HCT116 (cell line): ENCODE measurements at regions not wholly inside any gene's neighbourhood (a gene's known extent, or its start where the extent isn't known, plus 50 kb on each side); places are given as distances from the start of the nearest gene placed in this dataset.

Experiments used
- ATAC-seq: fragments of 200-7000 bp; cut with Tn5 transposase; 2 replicates; pipeline ENCODE4 v1.9.1; 2020; ENCODE audit warnings: mild to moderate bottlenecking, moderate library complexity
- BruUV-seq: library from RNA; stranded (reverse); fragments of 400-500 nt; replicated peaks from 2 replicates; lab custom pipeline; 2021; lab: Mats Ljungman, UMichigan
- CTCF ChIA-PET: fragments of 300-600 bp; sonication (Branson Sonifier 250); formaldehyde crosslinking; loops from one replicate; lab custom pipeline; 2021; ENCODE audit warnings: antibody characterized with exemption; lab: Charles Lee
- POLR2A ChIA-PET: fragments of 300-600, 350-600 bp; sonication (Branson Sonifier 250); formaldehyde crosslinking; loops from one replicate; lab custom pipeline; 2021; ENCODE audit warnings: antibody characterized with exemption; lab: Charles Lee
- RAD21 ChIA-PET, 2 experiments: fragments of 300-600 bp; sonication (Branson Sonifier 250); formaldehyde crosslinking; loops; one replicate each; lab custom pipeline; 2023; ENCODE audit warnings: low total read pairs in 2 of 2; ENCODE audit not compliant: uncharacterized antibody in 2 of 2, unreplicated experiment in 2 of 2, low non-redundant PET in 1 of 2; lab: Charles Lee
- DNase-seq: peaks from one replicate; pipeline ENCODE4 v3.0.0-alpha.2; 2010; ENCODE audit warnings: low read depth, low spot score
- H2AFZ ChIP-seq: fragments of 200-600 bp; shearing (Covaris generic), sonication (generic); 2 replicates; pipeline ENCODE4 v1.6.1; 2017; ENCODE audit warnings: low read depth, mixed run types, mixed read lengths, antibody characterized with exemption, low read length; ENCODE audit not compliant: poor library complexity, severe bottlenecking
- H3K27ac ChIP-seq: 2 replicates; pipeline ENCODE4 v1.5.1; 2012; ENCODE audit warnings: low read depth, low read length
- H3K27me3 ChIP-seq: fragments of 200-600 bp; sonication (generic); 2 replicates; pipeline ENCODE4 v1.6.1; 2016; ENCODE audit warnings: mixed run types, low read length, mixed read lengths; ENCODE audit not compliant: insufficient read depth
- H3K36me3 ChIP-seq, 2 experiments: fragments of 200-500 bp in 1 of 2; fragments of 200-600 bp in 1 of 2; sonication (Bioruptor generic) in 1 of 2; sonication (generic) in 1 of 2; 2 replicates each; pipeline versions ENCODE4 v1.5.1 to v1.6.1; 2014 to 2016; ENCODE audit warnings: low read length in 2 of 2, inconsistent platforms in 1 of 2, mixed read lengths in 1 of 2, mixed run types in 1 of 2; ENCODE audit not compliant: insufficient read depth in 2 of 2, control insufficient read depth in 1 of 2
- H3K4me1 ChIP-seq, 2 experiments: fragments of 200-600 bp in 1 of 2; sonication (generic) in 1 of 2; 2 replicates each; pipeline versions ENCODE4 v1.5.1 to v1.6.1; 2012 to 2017; ENCODE audit warnings: low read length in 2 of 2, inconsistent platforms in 1 of 2, mild to moderate bottlenecking in 1 of 2, mixed read lengths in 1 of 2, mixed run types in 1 of 2, moderate library complexity in 1 of 2; ENCODE audit not compliant: insufficient read depth in 2 of 2, control insufficient read depth in 1 of 2
- H3K4me2 ChIP-seq: fragments of 200-600 bp; sonication (generic); 2 replicates; pipeline ENCODE4 v1.6.1; 2017; ENCODE audit warnings: mixed run types, low read length, mixed read lengths
- H3K4me3 ChIP-seq, 2 experiments: fragments of 200-600 bp in 1 of 2; sonication (generic) in 1 of 2; replicated peaks in 1 of 2; 2 replicates each; pipeline ENCODE4 v1.5.1; 2011 to 2016; ENCODE audit warnings: low read length in 2 of 2, control low read depth in 1 of 2, low read depth in 1 of 2, mild to moderate bottlenecking in 1 of 2, mixed read lengths in 1 of 2, mixed run types in 1 of 2
- H3K79me2 ChIP-seq: fragments of 200-600 bp; sonication (generic); 2 replicates; pipeline ENCODE4 v1.6.1; 2017; ENCODE audit warnings: mild to moderate bottlenecking, mixed run types, low read length, moderate library complexity, mixed read lengths; ENCODE audit not compliant: insufficient read depth
- H3K9ac ChIP-seq: fragments of 200-600 bp; sonication (generic); 2 replicates; pipeline ENCODE4 v1.6.1; 2016; ENCODE audit warnings: low read length, mixed read lengths
- H3K9me2 ChIP-seq: fragments of 200-600 bp; sonication (generic), shearing (Covaris generic); 2 replicates; pipeline ENCODE4 v1.6.1; 2017; ENCODE audit warnings: mixed run types, mild to moderate bottlenecking, moderate library complexity; ENCODE audit not compliant: insufficient read depth
- H3K9me3 ChIP-seq, 2 experiments: fragments of 200-500 bp in 1 of 2; fragments of 200-600 bp in 1 of 2; sonication (Bioruptor generic) in 1 of 2; sonication (generic) in 1 of 2; 2 replicates each; pipeline ENCODE4 v1.6.1; 2014 to 2017; ENCODE audit warnings: low read length in 2 of 2, mixed read lengths in 2 of 2, inconsistent platforms in 1 of 2, low read depth in 1 of 2, mild to moderate bottlenecking in 1 of 2, mixed run types in 1 of 2, moderate library complexity in 1 of 2; ENCODE audit not compliant: control insufficient read depth in 1 of 2, insufficient read depth in 1 of 2
- H4K20me1 ChIP-seq: fragments of 200-600 bp; sonication (generic), shearing (Covaris generic); 2 replicates; pipeline ENCODE4 v1.6.1; 2017; ENCODE audit warnings: mixed run types, mild to moderate bottlenecking, moderate library complexity; ENCODE audit not compliant: insufficient read depth
- ATF3 ChIP-seq: IDR thresholded peaks from 2 replicates; pipeline ENCODE4 v1.6.1; 2012
- CBX3 ChIP-seq: IDR thresholded peaks from 2 replicates; pipeline ENCODE4 v1.6.1; 2012; ENCODE audit warnings: low read depth
- CTCF ChIP-seq, 3 experiments: fragments of 200-600 bp in 1 of 3; sonication (generic) in 1 of 3; IDR thresholded peaks in 2 of 3; conservative IDR thresholded peaks in 1 of 3; 2 replicates each; pipeline ENCODE4 v1.5.1; 2012 to 2017; ENCODE audit warnings: low read depth in 2 of 3, low read length in 2 of 3, antibody characterized with exemption in 1 of 3, borderline replicate concordance in 1 of 3, control low read depth in 1 of 3, mild to moderate bottlenecking in 1 of 3, mixed read lengths in 1 of 3, mixed run types in 1 of 3, moderate library complexity in 1 of 3; ENCODE audit not compliant: insufficient read depth in 1 of 3
- EGR1 ChIP-seq: IDR thresholded peaks from 2 replicates; pipeline ENCODE4 v1.6.1; 2012; ENCODE audit warnings: low read depth
- ELF1 ChIP-seq: IDR thresholded peaks from 2 replicates; pipeline ENCODE4 v1.6.1; 2012; ENCODE audit warnings: low read depth, borderline replicate concordance
- EZH2 ChIP-seq: fragments of 200-600 bp; sonication (generic); IDR thresholded peaks from 2 replicates; pipeline ENCODE4 v1.6.1; 2017; ENCODE audit warnings: antibody characterized with exemption, mixed run types
- EZH2phosphoT487 ChIP-seq: fragments of 200-600 bp; IDR thresholded peaks from 2 replicates; pipeline ENCODE4 v1.6.1; 2018; ENCODE audit warnings: antibody characterized with exemption, borderline replicate concordance
- FOSL1 ChIP-seq: IDR thresholded peaks from 2 replicates; pipeline ENCODE4 v1.6.1; 2012; ENCODE audit warnings: low read depth
- POLR2AphosphoS5 ChIP-seq: IDR thresholded peaks from 2 replicates; pipeline ENCODE4 v1.6.1; 2011; ENCODE audit warnings: mild to moderate bottlenecking, low read depth, low read length, moderate library complexity
- RAD21 ChIP-seq: IDR thresholded peaks from 2 replicates; pipeline ENCODE4 v1.6.1; 2012; ENCODE audit warnings: low read depth, mild to moderate bottlenecking
- REST ChIP-seq: IDR thresholded peaks from 2 replicates; pipeline ENCODE4 v1.6.1; 2012; ENCODE audit warnings: low read depth
- SIN3A ChIP-seq: IDR thresholded peaks from 2 replicates; pipeline ENCODE4 v1.6.1; 2012; ENCODE audit warnings: low read depth
- YY1 ChIP-seq: IDR thresholded peaks from 2 replicates; pipeline ENCODE4 v1.6.1; 2011; ENCODE audit warnings: low read length, low read depth, moderate library complexity, mild to moderate bottlenecking; ENCODE audit not compliant: insufficient replicate concordance; ENCODE audit errors: extremely low read depth
- ZNF274 ChIP-seq: fragments of 200-500 bp; sonication (Bioruptor generic); IDR thresholded peaks from 2 replicates; pipeline ENCODE4 v1.6.1; 2014; ENCODE audit warnings: mild to moderate bottlenecking, low read depth, low read length, inconsistent platforms
- intact Hi-C: fragments of 100-400 bp; cut with micrococcal nuclease; formaldehyde crosslinking; loops from 2 replicates; pipeline ENCODE4 v1.10.0; 2022

GRCh38 chr7:153514032-153514431 is 538.2 kb upstream of the DPP6 start:
- POLR2A ChIA-PET = no interaction called here
- peaks cover 9 to 10% of the 10 kb centered on the region in 2 experiments; a peak in 2 of 4 replicates for H3K9me3 ChIP-seq
- no peaks in the 10 kb centered on the region for H3K27me3 ChIP-seq
- H3K79me2 ChIP-seq = no peaks in the 10 kb centered on the region
- no peaks in the 10 kb centered on the region for H3K9me2 ChIP-seq
- intact Hi-C loops = no loop called here
- no peaks in the 10 kb centered on the region for H3K36me3 ChIP-seq
- no peaks in the 10 kb centered on the region for H4K20me1 ChIP-seq
- no peaks in the 10 kb centered on the region for H3K4me1 ChIP-seq
- TF ChIP-seq ELF1 (no peak), CTCF (IDR thresholded peaks at IDR 0.05 in 2 of 3, conservative IDR thresholded peaks at IDR 0.05 in 1 of 3; ENCODE audit: borderline replicate concordance in 1 of 3, insufficient read depth in 1 of 3, low read depth in 2 of 3, low read length in 2 of 3) (no peak), YY1 (no peak), ZNF274 (no peak), RAD21 (no peak), FOSL1 (no peak), REST (no peak), EZH2phosphoT487 (no peak), SIN3A (no peak), ATF3 (no peak), POLR2AphosphoS5 (no peak), EGR1 (no peak), EZH2 (no peak), CBX3 (no peak)
- TF ChIP-seq, all 23 proteins: peak for 0
- no peak for ATAC-seq
- Histone ChIP-seq H2AFZ (no peak overlapping the region), H3K9ac (no peak overlapping the region), H3K4me3 (no peak overlapping the region), H3K27ac (no peak overlapping the region), H3K4me2 (no peak overlapping the region)
- no TSS peak for BruUV-seq
- RAD21 ChIA-PET = no interaction called here
- CTCF ChIA-PET = no interaction called here
- DNase-seq = no peak
